ENCODE measurements at regions not wholly inside any gene's neighbourhood (a gene's known extent, or its start where the extent isn't known, plus 50 kb on each side); places are given as distances from the start of the nearest gene placed in this dataset.

DNA sequence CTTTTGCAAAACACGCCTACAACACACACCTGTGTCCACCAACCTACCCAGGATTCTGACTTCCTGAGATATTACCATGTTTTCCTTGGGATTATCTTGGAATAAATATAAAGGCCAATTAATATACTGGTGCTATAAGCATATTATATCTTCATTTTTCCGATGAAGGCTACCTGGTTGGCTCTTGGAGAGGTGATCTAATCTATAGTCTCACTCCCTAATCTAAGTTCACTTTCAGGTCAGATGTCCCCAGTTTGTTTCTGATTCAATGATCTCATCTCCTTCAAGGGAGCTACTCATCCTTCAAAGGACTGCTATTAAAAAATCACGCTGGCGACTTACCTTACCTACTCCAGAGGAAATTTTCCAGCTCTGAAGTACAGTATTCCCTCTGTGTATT, 517.5 kb downstream of the KLF5 start:
- Mint-ChIP-seq H3K36me3 (no peaks in the 10 kb centered on the region), H3K27ac (no peak overlapping the region), H3K9me3 (peaks cover 0 to 3% of the 10 kb centered on the region in 2 donors)
- ATAC-seq: no peak
- DNase-seq (ENCODE audit: low spot score in 2 of 2): no peak

DNA sequence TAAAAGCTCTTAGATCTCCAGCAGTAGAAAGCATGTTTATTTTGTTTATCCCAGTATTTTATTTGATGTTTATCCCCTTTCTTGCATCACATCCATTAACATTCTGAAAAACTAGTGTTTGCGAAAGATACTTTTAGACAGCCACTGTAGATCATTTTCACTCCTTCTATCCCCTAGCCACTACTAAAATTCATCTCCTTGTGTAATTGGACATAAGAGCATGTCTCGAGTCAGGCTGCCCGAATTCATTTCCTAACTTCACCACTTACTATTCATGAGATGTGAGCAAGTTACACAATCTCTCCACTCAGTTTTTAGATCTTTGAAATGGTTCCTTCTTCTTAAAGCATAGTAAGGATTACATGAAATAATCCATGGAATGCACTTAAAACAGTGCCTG, 514.0 kb downstream of the KLF5 start:
- Mint-ChIP-seq H3K27ac (no peak overlapping the region), H3K9me3 (peaks cover 3 to 11% of the 10 kb centered on the region in 2 donors), H3K36me3 (no peaks in the 10 kb centered on the region)
- no peak for ATAC-seq
- DNase-seq (ENCODE audit: low spot score in 2 of 2): no peak

DNA sequence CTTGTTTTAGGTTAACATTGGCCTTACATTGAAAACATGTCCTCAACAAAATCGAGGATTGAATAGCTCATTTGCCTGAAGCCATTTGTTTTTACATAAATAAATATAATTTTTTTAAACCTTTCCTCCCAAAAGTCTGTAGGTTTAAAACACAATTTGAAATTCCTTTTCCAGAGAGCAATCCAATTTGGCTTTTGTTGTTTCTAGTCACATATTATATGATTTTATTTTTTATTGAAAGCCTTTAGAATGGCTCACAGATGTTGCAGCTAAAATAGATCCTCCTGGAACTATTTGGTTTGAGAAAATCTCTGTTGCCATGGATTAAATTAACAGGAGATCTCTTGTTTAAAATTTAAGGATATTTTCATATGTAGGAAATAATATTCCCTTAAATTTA, 512.6 kb downstream of the KLF5 start:
- H3K9me3 Mint-ChIP-seq: peaks cover 3 to 11% of the 10 kb centered on the region in 2 donors
- no peaks in the 10 kb centered on the region for H3K36me3 Mint-ChIP-seq
- ATAC-seq: no peak
- DNase-seq (ENCODE audit: low spot score in 2 of 2): no peak
- H3K27ac Mint-ChIP-seq: no peak overlapping the region

DNA sequence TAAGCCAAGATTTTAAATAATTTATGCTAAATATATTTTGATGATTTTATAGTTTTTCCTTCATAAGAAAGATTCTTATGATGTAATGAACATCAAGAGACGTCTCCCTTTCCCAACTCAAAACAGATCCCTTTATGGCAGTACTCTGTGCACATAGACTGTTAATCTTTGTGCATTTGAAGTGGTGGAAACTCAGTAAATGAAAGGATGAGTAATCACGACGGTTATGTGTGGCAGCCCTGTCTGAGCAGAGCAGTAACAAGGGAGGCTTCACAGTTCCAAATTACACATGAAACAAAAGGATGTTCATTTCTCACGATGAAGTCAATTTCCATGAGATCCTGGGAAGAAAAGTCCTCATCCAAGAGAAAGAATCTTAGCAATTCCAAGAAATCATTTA, 498.1 kb downstream of the KLF5 start:
- ATAC-seq (peak; percentile 67 to 100), DNase-seq (ENCODE audit: low spot score in 2 of 2) (peak in 1 of 2 donors; percentile 5)
- Mint-ChIP-seq H3K36me3 (no peaks in the 10 kb centered on the region), H3K9me3 (no peaks in the 10 kb centered on the region), H3K27ac (no peak overlapping the region)

DNA sequence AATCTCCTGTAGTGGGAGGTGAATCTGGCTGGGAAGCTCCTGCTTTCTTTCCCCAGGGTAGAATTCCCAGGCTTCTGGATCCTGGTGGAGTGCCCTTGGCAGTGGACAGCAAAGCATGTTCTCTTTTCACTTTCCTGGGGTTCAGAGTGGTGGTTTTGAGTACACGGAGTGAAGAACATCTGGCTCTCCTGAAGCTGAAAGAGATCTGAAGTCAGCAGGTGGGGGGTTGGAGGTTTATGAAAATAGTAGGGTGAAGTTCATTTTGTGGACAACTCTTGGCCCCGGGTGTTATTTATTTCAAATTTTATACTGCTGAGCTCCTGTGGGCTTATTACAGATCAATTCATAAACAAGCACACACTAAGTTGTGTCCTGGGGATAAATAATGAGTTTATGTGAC, 497.3 kb downstream of the KLF5 start:
- H3K36me3 Mint-ChIP-seq: no peaks in the 10 kb centered on the region
- no peaks in the 10 kb centered on the region for H3K9me3 Mint-ChIP-seq
- DNase-seq (ENCODE audit: low spot score in 2 of 2) (no peak), ATAC-seq (no peak)
- no peak overlapping the region for H3K27ac Mint-ChIP-seq

DNA sequence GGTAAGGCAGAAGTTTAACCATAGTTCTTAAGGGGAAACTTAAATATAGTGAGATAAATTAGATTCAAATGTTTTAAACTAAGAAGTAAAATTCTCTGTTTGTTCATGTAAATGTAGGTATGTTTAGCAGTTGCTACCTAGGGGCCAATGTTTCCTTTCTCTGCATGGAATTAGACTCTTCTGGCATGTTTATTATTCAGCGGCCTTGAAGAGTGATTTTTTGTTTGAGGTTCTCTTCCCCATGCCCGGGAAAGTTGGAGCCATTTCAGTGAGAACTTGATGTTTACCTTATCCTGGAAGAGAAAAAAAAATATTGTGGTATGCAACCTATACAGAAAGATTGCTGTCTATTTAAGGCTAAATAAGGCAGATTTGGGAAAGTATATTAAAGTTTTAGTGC, 492.9 kb downstream of the KLF5 start:
- DNase-seq (ENCODE audit: low spot score in 2 of 2): no peak
- Mint-ChIP-seq H3K36me3 (no peaks in the 10 kb centered on the region), H3K9me3 (no peaks in the 10 kb centered on the region), H3K27ac (no peak overlapping the region)
- ATAC-seq: no peak

DNA sequence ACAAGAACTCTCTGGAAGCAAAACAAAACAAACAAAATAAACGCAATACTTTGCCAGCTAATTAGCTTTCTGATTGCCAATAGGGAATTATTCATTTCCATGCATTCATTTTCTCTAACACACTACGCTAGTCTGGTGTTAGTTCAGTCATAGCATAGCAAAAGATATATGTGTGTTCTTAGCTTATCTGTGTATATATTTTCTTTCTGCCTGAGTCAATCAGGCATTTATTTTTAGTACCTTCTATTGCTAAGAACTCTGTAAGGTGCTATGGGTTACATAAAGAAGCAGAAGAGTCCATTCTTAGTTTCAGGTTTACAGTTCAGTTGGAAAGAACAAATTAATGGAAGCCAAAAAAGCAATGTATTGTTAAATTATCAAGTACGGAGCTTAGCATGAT, 490.9 kb downstream of the KLF5 start:
- Mint-ChIP-seq H3K9me3 (no peaks in the 10 kb centered on the region), H3K27ac (no peak overlapping the region), H3K36me3 (no peaks in the 10 kb centered on the region)
- ATAC-seq (no peak), DNase-seq (ENCODE audit: low spot score in 2 of 2) (no peak)

DNA sequence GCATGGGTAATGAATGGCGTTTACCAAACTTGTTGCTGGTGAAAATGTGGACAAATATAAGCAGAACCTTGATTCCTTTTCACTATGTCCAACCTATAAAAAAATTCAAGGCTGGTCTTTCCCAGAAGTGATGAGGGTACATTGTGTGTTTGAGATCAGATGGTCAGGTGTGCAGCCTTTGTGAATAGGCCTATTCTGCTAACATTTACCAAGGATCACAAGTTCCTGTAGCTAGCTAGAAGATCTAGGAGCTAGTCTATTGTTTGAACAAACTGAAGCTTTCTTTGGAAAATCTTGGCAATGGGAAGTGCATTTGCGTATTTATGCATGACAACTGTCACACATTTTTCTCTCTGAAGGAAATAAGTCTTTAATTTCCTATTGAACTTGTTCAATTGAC, 489.6 kb downstream of the KLF5 start:
- DNase-seq (ENCODE audit: low spot score in 2 of 2): no peak
- Mint-ChIP-seq H3K36me3 (no peaks in the 10 kb centered on the region), H3K27ac (no peak overlapping the region), H3K9me3 (no peaks in the 10 kb centered on the region)
- no peak for ATAC-seq

DNA sequence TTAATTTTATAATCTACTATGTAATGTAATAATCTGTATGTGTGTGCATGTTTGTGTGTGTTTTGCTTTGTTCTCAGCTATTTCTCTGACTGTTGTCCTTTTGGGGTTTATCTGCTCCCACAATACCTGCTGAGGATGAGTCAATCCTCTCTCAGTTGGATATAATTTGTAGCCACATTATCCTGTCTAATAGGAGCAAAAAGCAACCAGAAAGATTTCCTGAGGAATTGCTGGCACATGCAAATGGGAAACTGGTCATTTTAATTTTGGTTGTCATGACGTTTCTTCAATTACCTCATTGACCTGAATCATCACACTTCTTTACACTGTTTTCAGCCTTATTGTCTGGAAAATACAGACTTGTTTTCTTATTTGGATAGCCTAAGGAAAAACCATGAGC, 488.4 kb downstream of the KLF5 start:
- H3K9me3 Mint-ChIP-seq: no peaks in the 10 kb centered on the region

DNA sequence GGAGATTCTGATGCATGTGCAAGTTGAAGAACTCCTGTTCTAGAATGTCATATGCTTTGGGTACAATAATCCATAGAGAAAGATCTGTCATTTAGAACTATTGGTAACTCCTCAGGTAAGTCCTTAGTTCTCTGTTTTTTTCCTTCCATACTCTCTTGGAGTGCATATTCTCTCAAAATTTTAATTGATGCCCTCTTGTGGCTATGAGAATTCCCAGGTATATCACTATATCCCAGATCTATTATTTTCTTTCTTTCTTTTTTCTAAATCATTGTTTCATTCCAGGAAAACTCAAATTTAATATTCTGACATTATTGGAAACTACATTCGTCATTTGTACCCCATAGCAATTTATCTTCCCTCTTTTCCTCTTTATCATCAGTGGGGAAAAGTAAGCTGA, 485.4 kb downstream of the KLF5 start:
- Mint-ChIP-seq H3K27ac (no peak overlapping the region), H3K36me3 (no peaks in the 10 kb centered on the region), H3K9me3 (no peaks in the 10 kb centered on the region)
- no peak for DNase-seq (ENCODE audit: low spot score in 2 of 2)
- no peak for ATAC-seq

More for the DNA sequence above, 488.4 kb downstream of the KLF5 start:
- ATAC-seq (no peak), DNase-seq (ENCODE audit: low spot score in 2 of 2) (no peak)
- Mint-ChIP-seq H3K36me3 (no peaks in the 10 kb centered on the region), H3K27ac (no peak overlapping the region)

DNA sequence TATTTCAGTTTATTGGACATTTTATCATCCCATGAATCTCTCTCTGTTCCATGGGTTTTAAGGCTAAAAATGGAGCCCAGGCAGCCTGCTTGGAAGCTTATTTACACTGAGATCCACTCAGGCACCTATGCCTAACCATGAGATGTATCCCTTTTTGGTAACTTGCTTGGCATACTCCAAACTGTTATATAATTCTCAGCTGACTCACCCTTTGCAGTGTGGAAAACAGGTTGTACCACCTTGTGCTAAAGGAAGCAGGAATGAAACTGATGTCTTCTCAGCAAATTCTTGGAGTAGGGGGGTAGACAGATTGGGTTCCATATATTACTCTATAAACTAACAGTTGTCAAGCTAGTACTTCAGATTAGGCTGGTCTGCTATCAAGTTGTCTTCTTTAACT, 483.6 kb downstream of the KLF5 start:
- no peak for ATAC-seq
- no peak for DNase-seq (ENCODE audit: low spot score in 2 of 2)
- Mint-ChIP-seq H3K36me3 (no peaks in the 10 kb centered on the region), H3K9me3 (no peaks in the 10 kb centered on the region), H3K27ac (no peak overlapping the region)

DNA sequence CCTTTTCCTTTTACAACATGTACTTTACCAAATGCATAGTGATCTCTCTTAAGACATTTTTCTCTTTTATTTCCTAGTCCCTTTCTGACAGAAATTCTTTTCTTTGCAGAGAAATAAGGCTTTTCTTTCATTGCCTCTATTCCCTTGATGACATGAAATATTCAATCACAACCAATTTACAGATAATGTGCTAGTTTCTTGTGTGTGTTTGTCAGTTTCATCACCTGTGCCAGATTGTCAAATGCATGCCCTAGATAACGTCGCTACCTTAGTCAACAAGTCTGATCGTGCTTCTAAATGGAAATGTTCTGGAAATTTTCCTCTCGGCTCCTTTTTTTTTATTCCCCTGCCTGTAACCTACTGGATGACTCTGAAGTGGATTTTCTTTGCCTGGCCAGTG, 478.1 kb downstream of the KLF5 start:
- ATAC-seq: no peak
- Mint-ChIP-seq H3K9me3 (peaks cover 0 to 4% of the 10 kb centered on the region in 2 donors), H3K36me3 (no peaks in the 10 kb centered on the region), H3K27ac (no peak overlapping the region)
- no peak for DNase-seq (ENCODE audit: low spot score in 2 of 2)

DNA sequence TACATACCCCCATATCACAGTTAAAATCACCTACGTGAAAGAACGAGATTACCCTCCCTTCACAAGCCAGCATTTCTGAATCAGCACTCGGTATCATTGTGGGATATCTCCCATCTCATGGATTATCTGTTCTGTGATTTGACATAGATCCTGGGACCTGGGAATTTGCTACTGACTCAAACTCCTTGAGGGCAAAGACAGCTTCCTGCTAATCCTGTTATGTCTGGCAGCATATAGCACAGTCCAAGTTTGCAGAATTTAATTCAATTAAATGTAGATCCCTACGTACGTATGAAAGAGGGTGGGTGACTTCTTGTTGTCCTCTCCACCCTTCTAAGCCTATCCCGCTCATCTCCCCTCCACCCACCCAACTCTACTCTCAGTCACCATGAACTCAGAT, 476.5 kb downstream of the KLF5 start:
- DNase-seq (ENCODE audit: low spot score in 2 of 2): no peak
- Mint-ChIP-seq H3K27ac (no peak overlapping the region), H3K36me3 (no peaks in the 10 kb centered on the region), H3K9me3 (peaks cover 0 to 4% of the 10 kb centered on the region in 2 donors)
- no peak for ATAC-seq

DNA sequence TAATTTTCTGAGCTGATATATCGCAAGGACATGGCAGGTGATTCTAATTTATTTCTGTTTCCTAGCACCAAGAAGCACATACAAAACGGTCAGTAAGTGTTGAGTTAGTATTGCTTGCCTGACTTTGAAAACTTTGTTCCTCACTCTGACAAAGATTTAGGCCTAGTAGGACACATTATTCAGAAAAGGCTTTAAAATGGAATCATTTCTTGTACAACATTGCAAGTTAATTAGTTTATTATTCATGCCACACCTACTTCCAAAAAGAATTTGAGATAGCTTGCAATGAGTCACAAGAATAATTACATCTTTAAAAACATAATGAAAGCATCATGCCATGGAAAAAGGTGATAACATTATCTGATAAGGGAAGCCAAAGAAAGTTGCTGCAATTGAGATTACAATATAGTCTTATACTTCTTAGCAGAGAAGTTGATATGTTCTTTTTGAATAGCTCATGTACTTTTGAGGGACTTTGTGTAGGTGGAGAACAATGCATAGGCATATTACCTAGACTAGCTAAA, 474.2 kb downstream of the KLF5 start:
- ATAC-seq: no peak
- peaks cover 0 to 4% of the 10 kb centered on the region in 2 donors for H3K9me3 Mint-ChIP-seq
- no peak for DNase-seq (ENCODE audit: low spot score in 2 of 2)
- H3K27ac Mint-ChIP-seq: no peak overlapping the region
- H3K36me3 Mint-ChIP-seq: no peaks in the 10 kb centered on the region

DNA sequence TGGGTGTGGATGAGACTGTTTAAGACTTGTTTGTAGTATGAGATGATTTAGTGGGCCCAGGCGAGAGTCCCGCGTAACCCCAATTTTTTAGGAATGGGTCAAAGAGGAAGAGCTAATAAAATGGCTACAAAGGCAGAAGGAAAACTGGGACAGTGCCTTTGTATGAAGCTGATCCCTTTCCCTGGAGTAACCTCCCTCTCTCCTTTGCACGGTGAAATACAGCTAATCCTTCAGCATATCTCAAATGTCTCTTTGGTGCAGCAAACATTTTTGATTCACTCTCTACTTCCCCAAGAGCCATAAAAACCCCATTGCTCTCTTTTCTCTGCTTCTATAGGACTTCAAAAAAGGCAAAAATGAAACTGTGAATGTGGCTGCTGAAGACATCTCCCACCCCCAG, 473.8 kb downstream of the KLF5 start:
- ATAC-seq (no peak), DNase-seq (ENCODE audit: low spot score in 2 of 2) (no peak)
- Mint-ChIP-seq H3K36me3 (no peaks in the 10 kb centered on the region), H3K27ac (no peak overlapping the region), H3K9me3 (peaks cover 0 to 4% of the 10 kb centered on the region in 2 donors)

DNA sequence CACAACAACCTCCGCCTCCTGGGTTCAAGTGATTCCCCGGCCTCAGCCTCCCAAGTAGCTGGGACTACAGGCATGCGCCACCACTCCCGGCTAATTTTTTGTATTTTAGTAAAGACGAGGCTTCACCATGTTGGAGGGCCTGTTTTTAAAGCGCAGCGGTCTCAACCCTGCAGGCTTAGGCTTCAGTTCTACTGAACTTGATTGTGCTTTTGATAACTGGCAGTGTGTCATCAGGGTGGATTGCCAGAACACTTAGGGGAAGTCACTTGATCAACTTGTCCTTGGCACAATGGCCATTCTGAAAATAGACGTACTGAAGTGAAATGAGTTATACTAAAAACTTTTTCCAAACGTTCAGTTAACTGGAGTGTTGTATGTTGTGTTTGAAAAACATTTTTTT, 472.2 kb downstream of the KLF5 start:
- Mint-ChIP-seq H3K36me3 (no peaks in the 10 kb centered on the region), H3K27ac (no peak overlapping the region), H3K9me3 (peaks cover 0 to 4% of the 10 kb centered on the region in 2 donors)
- ATAC-seq (no peak), DNase-seq (ENCODE audit: low spot score in 2 of 2) (no peak)

DNA sequence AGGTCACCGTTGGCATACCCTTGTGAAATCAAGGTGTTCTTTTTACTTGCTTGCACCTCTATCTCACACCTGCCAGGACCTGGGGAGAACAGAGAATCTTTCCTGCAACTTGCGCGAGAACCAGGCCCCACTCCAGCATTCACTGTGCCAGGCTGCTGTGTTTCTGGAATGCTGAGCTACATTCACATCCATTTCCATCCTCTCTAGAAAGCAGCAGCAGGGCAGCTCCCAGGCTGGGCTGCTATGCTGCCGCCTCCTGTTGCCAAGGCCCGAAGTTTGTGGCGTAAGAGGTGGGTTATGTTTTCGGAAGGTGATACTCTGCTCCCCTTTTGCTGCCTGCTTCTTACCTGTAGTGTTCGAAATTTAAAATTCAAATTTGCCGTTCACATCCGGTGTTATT, 464.1 kb downstream of the KLF5 start:
- ATAC-seq (no peak), DNase-seq (ENCODE audit: low spot score in 2 of 2) (no peak)
- no peaks in the 10 kb centered on the region for H3K36me3 Mint-ChIP-seq
- no peak overlapping the region for H3K27ac Mint-ChIP-seq
- H3K9me3 Mint-ChIP-seq: no peaks in the 10 kb centered on the region

DNA sequence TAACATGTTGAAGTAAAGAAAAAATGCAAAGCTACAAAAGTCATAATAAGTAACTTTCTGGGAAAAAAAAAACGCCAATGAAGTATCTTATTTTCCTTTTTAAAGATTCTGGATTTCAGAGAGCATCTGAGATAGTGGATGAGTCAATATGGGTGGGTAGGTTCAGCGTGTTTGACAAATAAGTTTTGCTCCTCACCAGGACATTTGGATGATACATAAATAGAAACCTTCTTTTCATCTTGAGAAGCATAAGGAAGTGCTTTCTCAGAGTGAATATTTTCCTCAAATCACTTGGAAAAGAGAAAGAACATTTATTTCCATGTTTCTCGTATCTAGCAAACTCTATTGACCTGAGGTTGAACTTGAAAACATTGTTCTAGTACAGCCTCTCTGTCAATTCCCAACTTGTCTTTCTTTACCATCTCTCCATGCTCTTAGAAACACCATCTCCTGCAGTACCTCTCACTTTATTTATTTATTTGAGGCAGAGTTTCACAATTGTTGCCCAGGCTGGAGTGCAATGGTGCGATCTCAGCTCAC, 463.2 kb downstream of the KLF5 start:
- ATAC-seq: no peak
- DNase-seq (ENCODE audit: low spot score in 2 of 2): no peak
- Mint-ChIP-seq H3K36me3 (no peaks in the 10 kb centered on the region), H3K27ac (no peak overlapping the region), H3K9me3 (peaks cover 0 to 7% of the 10 kb centered on the region in 2 donors)

DNA sequence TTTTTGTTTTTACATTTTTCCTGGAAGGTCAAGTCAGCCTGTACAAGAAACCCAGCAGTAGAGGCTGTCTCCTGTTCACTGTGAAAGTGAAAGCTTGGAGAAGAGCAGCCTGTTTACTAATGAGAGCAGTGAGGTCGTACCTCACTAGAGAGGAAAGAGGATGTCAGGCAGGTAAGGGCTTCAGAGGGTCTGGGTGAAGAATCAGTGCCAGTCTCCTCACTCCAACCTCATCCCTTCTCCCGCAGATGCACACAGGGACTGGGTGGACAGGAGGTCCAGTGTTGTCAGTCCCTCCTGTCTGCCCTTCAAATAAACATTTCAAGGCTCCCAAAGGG, 462.5 kb downstream of the KLF5 start:
- peak overlapping the region; percentile 44 to 86 for H3K27ac Mint-ChIP-seq
- DNase-seq (ENCODE audit: low spot score in 2 of 2) (no peak), ATAC-seq (peak; percentile 74 to 85)
- peaks cover 0 to 7% of the 10 kb centered on the region in 2 donors for H3K9me3 Mint-ChIP-seq
- no peaks in the 10 kb centered on the region for H3K36me3 Mint-ChIP-seq

Measured in activated naive CD4-positive, alpha-beta T cell treated with anti-CD3 and anti-CD28 coated beads, Interleukin-2, amount 50 U/mL, for 72 hours (primary cell).